ENCODE measurements at regions not wholly inside any gene's neighbourhood (a gene's known extent, or its start where the extent isn't known, plus 50 kb on each side); places are given as distances from the start of the nearest gene placed in this dataset.

DNA sequence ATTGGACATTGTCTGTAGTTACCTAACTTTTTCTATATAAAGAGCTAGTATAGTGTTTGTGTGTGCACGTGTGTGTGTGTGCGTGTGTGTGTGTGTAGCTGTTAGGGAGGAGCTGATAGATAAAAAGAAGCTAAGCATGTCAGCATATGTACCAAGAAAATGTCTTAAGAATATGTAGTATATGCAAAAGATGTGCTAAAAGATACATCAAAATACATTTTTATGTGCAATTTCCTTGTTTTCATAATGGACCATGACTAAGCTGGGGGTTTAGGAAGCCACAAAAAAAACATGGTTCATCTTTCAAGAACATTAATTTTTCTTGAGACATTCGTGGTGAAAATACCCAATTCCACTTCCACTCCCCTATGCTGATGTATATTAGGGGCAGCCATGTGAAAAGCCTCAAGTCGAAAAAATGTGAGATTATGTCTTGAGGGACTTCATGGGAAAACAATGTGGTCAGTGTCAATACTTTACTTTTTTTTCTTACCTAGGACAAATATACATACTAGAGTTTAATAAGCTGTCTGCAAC lies 1599.7 kb downstream of the ARAP2 start:
- H3K4me3 ChIP-seq (ENCODE audit: low read length, poor library complexity, severe bottlenecking) = no peak overlapping the region
- no peaks in the 10 kb centered on the region for H3K9me2 ChIP-seq (replicated peaks; ENCODE audit: low read depth, low read length)
- H3K79me2 ChIP-seq (ENCODE audit: insufficient read depth, low read length) = no peaks in the 10 kb centered on the region
- no peaks in the 10 kb centered on the region for H4K20me1 ChIP-seq (ENCODE audit: insufficient read depth, low read length, poor library complexity, severe bottlenecking)
- H3K9me3 ChIP-seq (ENCODE audit: insufficient read depth, low read depth, low read length) = no peaks in the 10 kb centered on the region
- no peak overlapping the region for H3K4me2 ChIP-seq (ENCODE audit: low read depth, low read length, poor library complexity, severe bottlenecking)
- H3K9ac ChIP-seq (ENCODE audit: low read depth, low read length, poor library complexity, severe bottlenecking) = no peak overlapping the region
- TF ChIP-seq, protein P1, sequence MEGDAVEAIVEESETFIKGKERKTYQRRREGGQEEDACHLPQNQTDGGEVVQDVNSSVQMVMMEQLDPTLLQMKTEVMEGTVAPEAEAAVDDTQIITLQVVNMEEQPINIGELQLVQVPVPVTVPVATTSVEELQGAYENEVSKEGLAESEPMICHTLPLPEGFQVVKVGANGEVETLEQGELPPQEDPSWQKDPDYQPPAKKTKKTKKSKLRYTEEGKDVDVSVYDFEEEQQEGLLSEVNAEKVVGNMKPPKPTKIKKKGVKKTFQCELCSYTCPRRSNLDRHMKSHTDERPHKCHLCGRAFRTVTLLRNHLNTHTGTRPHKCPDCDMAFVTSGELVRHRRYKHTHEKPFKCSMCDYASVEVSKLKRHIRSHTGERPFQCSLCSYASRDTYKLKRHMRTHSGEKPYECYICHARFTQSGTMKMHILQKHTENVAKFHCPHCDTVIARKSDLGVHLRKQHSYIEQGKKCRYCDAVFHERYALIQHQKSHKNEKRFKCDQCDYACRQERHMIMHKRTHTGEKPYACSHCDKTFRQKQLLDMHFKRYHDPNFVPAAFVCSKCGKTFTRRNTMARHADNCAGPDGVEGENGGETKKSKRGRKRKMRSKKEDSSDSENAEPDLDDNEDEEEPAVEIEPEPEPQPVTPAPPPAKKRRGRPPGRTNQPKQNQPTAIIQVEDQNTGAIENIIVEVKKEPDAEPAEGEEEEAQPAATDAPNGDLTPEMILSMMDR (conservative IDR thresholded peaks at IDR 0.05; ENCODE audit: low read length) = no peak
- no peak for TF ChIP-seq EZH2phosphoT487 (IDR thresholded peaks at IDR 0.05; ENCODE audit: borderline replicate concordance)
- no peak overlapping the region for H2AFZ ChIP-seq (ENCODE audit: low read length)
- H3K4me1 ChIP-seq (ENCODE audit: insufficient read depth, low read length, poor library complexity, severe bottlenecking) = no peaks in the 10 kb centered on the region
- no peaks in the 10 kb centered on the region for H3K27me3 ChIP-seq (ENCODE audit: insufficient read depth, low read length, poor library complexity, severe bottlenecking)
- no peaks in the 10 kb centered on the region for H3K36me3 ChIP-seq (ENCODE audit: insufficient read depth, low read length)
- no peaks in the 10 kb centered on the region for H3F3A ChIP-seq (ENCODE audit: low read depth)

DNA sequence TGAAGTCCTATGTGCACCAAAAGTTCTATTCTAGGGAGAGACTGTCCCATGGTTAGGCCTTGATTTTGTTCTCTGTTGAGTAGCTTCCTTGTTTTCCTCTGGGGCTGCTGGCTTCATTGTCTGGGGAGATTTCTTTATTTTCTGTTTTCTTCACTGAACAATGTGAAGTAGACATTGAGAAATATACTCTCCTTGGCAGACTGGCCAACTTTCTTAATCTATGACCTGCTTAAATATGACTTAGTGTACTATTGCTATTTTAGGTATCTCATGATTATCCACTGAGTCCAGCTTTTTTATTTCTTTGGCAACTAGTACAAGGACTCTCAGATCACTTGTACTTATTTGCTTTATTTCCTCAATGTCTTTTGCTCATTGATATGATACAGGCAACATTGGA lies 1594.6 kb downstream of the ARAP2 start:
- H3K27me3 ChIP-seq (ENCODE audit: insufficient read depth, low read length, poor library complexity, severe bottlenecking) = no peaks in the 10 kb centered on the region
- H3K9me3 ChIP-seq (ENCODE audit: insufficient read depth, low read depth, low read length) = no peaks in the 10 kb centered on the region
- no peaks in the 10 kb centered on the region for H3K36me3 ChIP-seq (ENCODE audit: insufficient read depth, low read length)
- no peaks in the 10 kb centered on the region for H3K79me2 ChIP-seq (ENCODE audit: insufficient read depth, low read length)
- TF ChIP-seq, protein P1 (conservative IDR thresholded peaks at IDR 0.05; ENCODE audit: low read length) = no peak
- no peak for TF ChIP-seq EZH2phosphoT487 (IDR thresholded peaks at IDR 0.05; ENCODE audit: borderline replicate concordance)
- no peak overlapping the region for H3K4me2 ChIP-seq (ENCODE audit: low read depth, low read length, poor library complexity, severe bottlenecking)
- H3K4me3 ChIP-seq (ENCODE audit: low read length, poor library complexity, severe bottlenecking) = no peak overlapping the region
- no peak overlapping the region for H3K9ac ChIP-seq (ENCODE audit: low read depth, low read length, poor library complexity, severe bottlenecking)
- H4K20me1 ChIP-seq (ENCODE audit: insufficient read depth, low read length, poor library complexity, severe bottlenecking) = no peaks in the 10 kb centered on the region
- H3K4me1 ChIP-seq (ENCODE audit: insufficient read depth, low read length, poor library complexity, severe bottlenecking) = no peaks in the 10 kb centered on the region
- no peak overlapping the region for H2AFZ ChIP-seq (ENCODE audit: low read length)
- no peaks in the 10 kb centered on the region for H3F3A ChIP-seq (ENCODE audit: low read depth)
- H3K9me2 ChIP-seq (replicated peaks; ENCODE audit: low read depth, low read length) = no peaks in the 10 kb centered on the region

DNA sequence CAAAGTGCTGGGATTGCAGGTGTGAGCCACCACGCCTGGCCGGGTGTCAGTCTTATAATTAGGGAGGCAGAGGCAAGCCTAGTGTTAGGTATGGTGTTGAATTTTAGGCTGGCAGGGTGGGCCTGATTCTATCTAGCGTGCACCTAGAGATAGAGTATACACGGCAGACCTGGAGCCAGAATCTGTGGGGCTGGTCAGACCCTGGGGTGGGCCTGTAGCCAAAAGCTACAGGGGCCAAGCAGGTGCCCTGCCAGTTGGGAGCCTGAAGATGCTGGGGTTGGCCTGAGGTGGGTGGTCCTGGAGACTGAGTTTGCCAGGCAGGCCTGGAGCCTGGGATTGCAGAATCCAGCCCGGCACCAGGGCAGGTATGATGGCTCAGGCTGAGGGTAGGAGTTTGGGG lies 1580.3 kb downstream of the ARAP2 start:
- H3K9me3 ChIP-seq (ENCODE audit: insufficient read depth, low read depth, low read length) = no peaks in the 10 kb centered on the region

More for the DNA sequence above, 1580.3 kb downstream of the ARAP2 start:
- Histone ChIP-seq H3K79me2 (ENCODE audit: insufficient read depth, low read length) (no peaks in the 10 kb centered on the region), H3K36me3 (ENCODE audit: insufficient read depth, low read length) (no peaks in the 10 kb centered on the region), H3K9me2 (replicated peaks; ENCODE audit: low read depth, low read length) (no peaks in the 10 kb centered on the region), H3K9ac (ENCODE audit: low read depth, low read length, poor library complexity, severe bottlenecking) (no peak overlapping the region), H3K4me3 (ENCODE audit: low read length, poor library complexity, severe bottlenecking) (no peak overlapping the region), H3K4me1 (ENCODE audit: insufficient read depth, low read length, poor library complexity, severe bottlenecking) (no peaks in the 10 kb centered on the region), H2AFZ (ENCODE audit: low read length) (no peak overlapping the region), H3K4me2 (ENCODE audit: low read depth, low read length, poor library complexity, severe bottlenecking) (no peak overlapping the region), H4K20me1 (ENCODE audit: insufficient read depth, low read length, poor library complexity, severe bottlenecking) (no peaks in the 10 kb centered on the region), H3F3A (ENCODE audit: low read depth) (no peaks in the 10 kb centered on the region), H3K27me3 (ENCODE audit: insufficient read depth, low read length, poor library complexity, severe bottlenecking) (no peaks in the 10 kb centered on the region)
- no peak for TF ChIP-seq EZH2phosphoT487 (IDR thresholded peaks at IDR 0.05; ENCODE audit: borderline replicate concordance)
- TF ChIP-seq, protein P1 (conservative IDR thresholded peaks at IDR 0.05; ENCODE audit: low read length) = no peak

All from Loucy (cell line).